HL-60 (cell line): ENCODE measurements at regions not wholly inside any gene's neighbourhood (a gene's known extent, or its start where the extent isn't known, plus 50 kb on each side); places are given as distances from the start of the nearest gene placed in this dataset.

Source experiments
- DNase-seq, 2 experiments: peaks; one replicate each; pipeline ENCODE4 v3.0.0-alpha.2; 2010 to 2020; ENCODE audit warnings: low read depth in 1 of 2, low spot score in 1 of 2
- H3K27ac ChIP-seq: fragments of 250-450 bp; sonication (Bioruptor Pico); replicated peaks from 2 replicates; pipeline ENCODE4 v1.5.1; 2020; ENCODE audit warnings: mild to moderate bottlenecking, moderate library complexity
- H3K27me3 ChIP-seq: fragments of 250-450 bp; sonication (Bioruptor Pico); 2 replicates; pipeline ENCODE4 v1.5.1; 2021; ENCODE audit warnings: mild to moderate bottlenecking, moderate library complexity; ENCODE audit not compliant: insufficient read depth, poor library complexity, severe bottlenecking
- H3K4me3 ChIP-seq: replicated peaks from 2 replicates; pipeline ENCODE4 v1.5.1; 2011; ENCODE audit warnings: mild to moderate bottlenecking, control low read depth, low read length; ENCODE audit not compliant: insufficient read depth
- GABPA ChIP-seq: IDR thresholded peaks from 2 replicates; pipeline ENCODE4 v1.6.1; 2012; ENCODE audit warnings: low read depth
- POLR2AphosphoS5 ChIP-seq: IDR thresholded peaks from 2 replicates; pipeline ENCODE4 v1.6.1; 2012; ENCODE audit warnings: low read depth
- SPI1 ChIP-seq: IDR thresholded peaks from 2 replicates; pipeline ENCODE4 v1.6.1; 2012; ENCODE audit warnings: low read depth, mild to moderate bottlenecking, borderline replicate concordance
- TF ChIP-seq, protein P1 (sequence below): IDR thresholded peaks from 2 replicates; pipeline ENCODE4 v1.6.1; 2012; ENCODE audit warnings: low read depth; ENCODE audit not compliant: insufficient replicate concordance
- TF ChIP-seq, protein P2 (sequence below): IDR thresholded peaks from one replicate; pipeline ENCODE4 v1.5.1; 2011; ENCODE audit warnings: low read length, control low read depth, inconsistent platforms; ENCODE audit not compliant: insufficient read depth

DNA sequence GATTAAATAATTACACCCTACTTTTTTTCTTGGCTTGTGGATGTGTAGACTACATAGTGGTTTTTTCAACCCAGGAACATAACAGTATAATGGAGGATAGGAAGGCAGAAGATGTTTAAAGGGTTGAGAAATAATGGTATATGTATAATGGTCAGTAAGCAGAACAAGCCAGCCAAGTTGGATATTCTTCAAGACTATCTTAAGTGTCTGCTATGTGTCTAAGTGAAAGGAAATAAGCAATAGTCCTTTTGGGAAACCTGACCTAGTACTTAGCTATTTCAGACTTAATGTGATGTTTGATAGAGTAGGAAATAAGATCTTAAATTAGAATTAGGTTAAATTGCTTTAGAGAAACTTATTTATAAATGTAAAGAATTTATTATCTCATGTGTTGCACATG lies 85.7 kb downstream of the PTPDC1 start:
- DNase-seq = no peak
- no peaks in the 10 kb centered on the region for H3K27me3 ChIP-seq
- no peak overlapping the region for H3K4me3 ChIP-seq
- no peak for TF ChIP-seq SPI1
- TF ChIP-seq, protein P1, sequence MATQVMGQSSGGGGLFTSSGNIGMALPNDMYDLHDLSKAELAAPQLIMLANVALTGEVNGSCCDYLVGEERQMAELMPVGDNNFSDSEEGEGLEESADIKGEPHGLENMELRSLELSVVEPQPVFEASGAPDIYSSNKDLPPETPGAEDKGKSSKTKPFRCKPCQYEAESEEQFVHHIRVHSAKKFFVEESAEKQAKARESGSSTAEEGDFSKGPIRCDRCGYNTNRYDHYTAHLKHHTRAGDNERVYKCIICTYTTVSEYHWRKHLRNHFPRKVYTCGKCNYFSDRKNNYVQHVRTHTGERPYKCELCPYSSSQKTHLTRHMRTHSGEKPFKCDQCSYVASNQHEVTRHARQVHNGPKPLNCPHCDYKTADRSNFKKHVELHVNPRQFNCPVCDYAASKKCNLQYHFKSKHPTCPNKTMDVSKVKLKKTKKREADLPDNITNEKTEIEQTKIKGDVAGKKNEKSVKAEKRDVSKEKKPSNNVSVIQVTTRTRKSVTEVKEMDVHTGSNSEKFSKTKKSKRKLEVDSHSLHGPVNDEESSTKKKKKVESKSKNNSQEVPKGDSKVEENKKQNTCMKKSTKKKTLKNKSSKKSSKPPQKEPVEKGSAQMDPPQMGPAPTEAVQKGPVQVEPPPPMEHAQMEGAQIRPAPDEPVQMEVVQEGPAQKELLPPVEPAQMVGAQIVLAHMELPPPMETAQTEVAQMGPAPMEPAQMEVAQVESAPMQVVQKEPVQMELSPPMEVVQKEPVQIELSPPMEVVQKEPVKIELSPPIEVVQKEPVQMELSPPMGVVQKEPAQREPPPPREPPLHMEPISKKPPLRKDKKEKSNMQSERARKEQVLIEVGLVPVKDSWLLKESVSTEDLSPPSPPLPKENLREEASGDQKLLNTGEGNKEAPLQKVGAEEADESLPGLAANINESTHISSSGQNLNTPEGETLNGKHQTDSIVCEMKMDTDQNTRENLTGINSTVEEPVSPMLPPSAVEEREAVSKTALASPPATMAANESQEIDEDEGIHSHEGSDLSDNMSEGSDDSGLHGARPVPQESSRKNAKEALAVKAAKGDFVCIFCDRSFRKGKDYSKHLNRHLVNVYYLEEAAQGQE = no peak
- TF ChIP-seq, protein P2, sequence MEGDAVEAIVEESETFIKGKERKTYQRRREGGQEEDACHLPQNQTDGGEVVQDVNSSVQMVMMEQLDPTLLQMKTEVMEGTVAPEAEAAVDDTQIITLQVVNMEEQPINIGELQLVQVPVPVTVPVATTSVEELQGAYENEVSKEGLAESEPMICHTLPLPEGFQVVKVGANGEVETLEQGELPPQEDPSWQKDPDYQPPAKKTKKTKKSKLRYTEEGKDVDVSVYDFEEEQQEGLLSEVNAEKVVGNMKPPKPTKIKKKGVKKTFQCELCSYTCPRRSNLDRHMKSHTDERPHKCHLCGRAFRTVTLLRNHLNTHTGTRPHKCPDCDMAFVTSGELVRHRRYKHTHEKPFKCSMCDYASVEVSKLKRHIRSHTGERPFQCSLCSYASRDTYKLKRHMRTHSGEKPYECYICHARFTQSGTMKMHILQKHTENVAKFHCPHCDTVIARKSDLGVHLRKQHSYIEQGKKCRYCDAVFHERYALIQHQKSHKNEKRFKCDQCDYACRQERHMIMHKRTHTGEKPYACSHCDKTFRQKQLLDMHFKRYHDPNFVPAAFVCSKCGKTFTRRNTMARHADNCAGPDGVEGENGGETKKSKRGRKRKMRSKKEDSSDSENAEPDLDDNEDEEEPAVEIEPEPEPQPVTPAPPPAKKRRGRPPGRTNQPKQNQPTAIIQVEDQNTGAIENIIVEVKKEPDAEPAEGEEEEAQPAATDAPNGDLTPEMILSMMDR = no peak
- no peak overlapping the region for H3K27ac ChIP-seq

DNA sequence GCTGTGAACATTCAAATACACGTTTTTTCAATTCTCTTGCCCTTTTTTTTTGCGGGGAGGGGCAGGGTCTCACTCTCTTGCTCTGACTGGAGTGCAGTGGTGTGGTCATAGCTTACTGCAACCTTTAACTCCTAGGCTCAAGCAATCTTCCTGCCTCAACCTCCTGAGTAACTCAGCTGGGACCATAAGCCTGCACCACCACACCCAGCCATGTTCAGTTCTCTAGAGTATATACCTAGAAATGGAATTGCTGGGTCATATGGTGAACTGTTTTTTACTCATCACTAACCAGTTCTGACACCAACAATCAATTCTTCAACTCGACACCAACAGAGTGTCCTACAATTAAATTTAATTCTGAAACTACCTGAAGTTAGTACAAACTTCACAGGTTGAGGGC lies 85.5 kb upstream of the ZNF169 start:
- no peak for TF ChIP-seq GABPA
- TF ChIP-seq SPI1 = no peak
- TF ChIP-seq, protein P1 = no peak
- TF ChIP-seq POLR2AphosphoS5 = no peak
- TF ChIP-seq, protein P2 = no peak
- no peaks in the 10 kb centered on the region for H3K27me3 ChIP-seq
- H3K4me3 ChIP-seq = no peak overlapping the region
- no peak for DNase-seq
- H3K27ac ChIP-seq = no peak overlapping the region

DNA sequence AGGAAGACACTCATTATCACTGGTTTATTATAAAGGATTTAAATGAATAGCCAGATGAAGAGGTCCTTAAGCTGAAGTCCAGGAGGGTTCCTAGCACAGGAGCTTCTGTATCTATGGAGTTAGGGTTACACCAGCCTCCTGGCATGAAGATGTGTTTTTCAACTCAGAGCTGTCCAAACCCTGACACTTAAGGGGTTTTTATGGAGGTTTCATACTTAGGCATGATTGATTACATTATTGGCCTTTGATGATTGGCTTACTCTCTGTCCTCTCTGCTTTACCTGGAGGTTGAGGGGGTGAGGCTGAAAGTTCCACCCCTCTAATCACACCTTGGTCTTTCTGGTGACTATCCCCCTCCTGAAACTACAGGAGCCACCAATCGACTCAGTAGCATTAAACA lies 84.9 kb upstream of the ZNF169 start:
- DNase-seq = no peak
- no peak overlapping the region for H3K27ac ChIP-seq
- no peak for TF ChIP-seq POLR2AphosphoS5
- TF ChIP-seq, protein P2 = no peak
- no peak for TF ChIP-seq SPI1
- TF ChIP-seq GABPA = no peak
- TF ChIP-seq, protein P1 = no peak
- H3K4me3 ChIP-seq = no peak overlapping the region
- no peaks in the 10 kb centered on the region for H3K27me3 ChIP-seq
